Activated CD8-positive, alpha-beta T cell treated with anti-CD3 and anti-CD28 coated beads for 36 hours (primary cell): ENCODE measurements at regions not wholly inside any gene's neighbourhood (a gene's known extent, or its start where the extent isn't known, plus 50 kb on each side); places are given as distances from the start of the nearest gene placed in this dataset.

Experiments used
- ATAC-seq: fragments of 200-7000 bp; cut with Tn5 transposase; one replicate; pipeline ENCODE4 v1.10.0; 2021; ENCODE audit warnings: mild to moderate bottlenecking, moderate library complexity
- CTCF ChIA-PET: fragments of 350-600 bp; sonication (Branson Sonifier 250); formaldehyde crosslinking; loops from one replicate; lab custom pipeline; 2021; ENCODE audit warnings: antibody characterized with exemption; lab: Charles Lee
- POLR2A ChIA-PET: fragments of 350-600 bp; sonication (Branson Sonifier 250); formaldehyde crosslinking; loops from one replicate; lab custom pipeline; 2021; ENCODE audit warnings: antibody characterized with exemption; lab: Charles Lee
- DNase-seq: peaks from one replicate; pipeline ENCODE4 v3.0.0-alpha.2; 2020
- H3K27ac Mint-ChIP-seq: one replicate; pipeline ENCODE4 v1.8.0; 2021; ENCODE audit warnings: mild to moderate bottlenecking, mixed read lengths
- H3K27me3 Mint-ChIP-seq: one replicate; pipeline ENCODE4 v1.8.0; 2021; ENCODE audit warnings: mixed read lengths
- H3K36me3 Mint-ChIP-seq: one replicate; pipeline ENCODE4 v1.8.0; 2021; ENCODE audit warnings: low read depth, mixed read lengths
- H3K4me1 Mint-ChIP-seq: one replicate; pipeline ENCODE4 v1.8.0; 2021; ENCODE audit warnings: low read depth, mixed read lengths
- H3K4me3 Mint-ChIP-seq: one replicate; pipeline ENCODE4 v1.8.0; 2021; ENCODE audit warnings: mild to moderate bottlenecking, moderate library complexity, mixed read lengths
- H3K9me3 Mint-ChIP-seq: one replicate; pipeline ENCODE4 v1.8.0; 2021; ENCODE audit warnings: mixed read lengths
- CTCF ChIP-seq: fragments of 200-600 bp; IDR thresholded peaks from one replicate; pipeline ENCODE4 v1.8.0; 2022; ENCODE audit warnings: antibody characterized with exemption, mild to moderate bottlenecking
- intact Hi-C: fragments of 100-400 bp; cut with micrococcal nuclease; formaldehyde crosslinking; loops from one replicate; pipeline ENCODE4 v1.10.0; 2022

- no peak overlapping the region for H3K27ac Mint-ChIP-seq
- no peak for TF ChIP-seq CTCF
- H3K27me3 Mint-ChIP-seq: no peaks in the 10 kb centered on the region
- ATAC-seq (no peak), DNase-seq (no peak)
- H3K9me3 Mint-ChIP-seq: no peaks in the 10 kb centered on the region
- no peaks in the 10 kb centered on the region for H3K36me3 Mint-ChIP-seq
- no peak overlapping the region for H3K4me3 Mint-ChIP-seq
- ChIA-PET CTCF (interaction anchor here (1.7 kb wide), 1 partner anchor 144 kb away, joined by 4 read pairs; no protein-coding TSS in a partner anchor), POLR2A (no interaction called here)
- intact Hi-C loops: no loop called here
- H3K4me1 Mint-ChIP-seq: no peaks in the 10 kb centered on the region
Measured at GRCh38 chr15:100728371-100729201, 126.2 kb downstream of the ASB7 start.

GRCh38 chr15:100729461-100729860 lies 127.1 kb downstream of the ASB7 start:
- no peak for ATAC-seq
- ChIA-PET CTCF (interaction anchor here (1.7 kb wide), 1 partner anchor 143 kb away, joined by 4 read pairs; no protein-coding TSS in a partner anchor), POLR2A (no interaction called here)
- DNase-seq: no peak
- H3K36me3 Mint-ChIP-seq: no peaks in the 10 kb centered on the region
- intact Hi-C loops: no loop called here
- H3K27ac Mint-ChIP-seq: no peak overlapping the region
- no peak for TF ChIP-seq CTCF
- H3K4me3 Mint-ChIP-seq: no peak overlapping the region
- H3K27me3 Mint-ChIP-seq: no peaks in the 10 kb centered on the region
- H3K4me1 Mint-ChIP-seq: no peaks in the 10 kb centered on the region
- H3K9me3 Mint-ChIP-seq: no peaks in the 10 kb centered on the region

DNA sequence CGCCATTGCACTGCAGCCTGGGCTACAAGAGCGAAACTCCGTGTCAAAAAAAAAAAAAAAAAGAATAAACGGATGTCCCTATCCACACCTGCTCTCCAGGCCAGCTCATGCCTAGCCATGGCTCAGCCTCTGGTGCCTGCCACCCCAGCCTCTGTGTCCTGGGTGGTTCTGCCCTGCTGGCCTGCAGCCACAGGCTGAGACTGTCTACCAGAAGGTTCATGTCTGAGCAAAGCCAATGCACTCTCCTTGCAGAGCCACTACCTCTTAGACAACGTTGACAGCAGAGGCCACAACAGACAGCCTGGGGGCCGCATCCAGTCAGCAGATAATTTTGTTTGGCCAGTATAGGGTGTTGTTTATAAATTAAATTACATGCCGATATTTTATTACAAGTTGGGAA lies 127.7 kb downstream of the ASB7 start:
- Mint-ChIP-seq H3K27me3 (no peaks in the 10 kb centered on the region), H3K4me3 (no peak overlapping the region), H3K27ac (no peak overlapping the region), H3K9me3 (no peaks in the 10 kb centered on the region), H3K36me3 (no peaks in the 10 kb centered on the region), H3K4me1 (no peaks in the 10 kb centered on the region)
- TF ChIP-seq CTCF: no peak
- ChIA-PET CTCF (no interaction called here), POLR2A (no interaction called here)
- no peak for DNase-seq
- intact Hi-C loops: no loop called here
- ATAC-seq: no peak

GRCh38 chr15:100730655-100731266 lies 128.4 kb downstream of the ASB7 start:
- Mint-ChIP-seq H3K4me3 (no peak overlapping the region), H3K9me3 (no peaks in the 10 kb centered on the region), H3K27me3 (no peaks in the 10 kb centered on the region), H3K4me1 (no peaks in the 10 kb centered on the region), H3K27ac (no peak overlapping the region), H3K36me3 (no peaks in the 10 kb centered on the region)
- intact Hi-C loops: no loop called here
- no peak for TF ChIP-seq CTCF
- DNase-seq (no peak), ATAC-seq (no peak)
- ChIA-PET POLR2A (no interaction called here), CTCF (no interaction called here)
